HCT116 (cell line): ENCODE measurements at regions not wholly inside any gene's neighbourhood (a gene's known extent, or its start where the extent isn't known, plus 50 kb on each side); places are given as distances from the start of the nearest gene placed in this dataset.

ENCODE experiments used
- ATAC-seq: fragments of 200-7000 bp; cut with Tn5 transposase; 2 replicates; pipeline ENCODE4 v1.9.1; 2020; ENCODE audit warnings: mild to moderate bottlenecking, moderate library complexity
- BruUV-seq: library from RNA; stranded (reverse); fragments of 400-500 nt; replicated peaks from 2 replicates; lab custom pipeline; 2021; lab: Mats Ljungman, UMichigan
- CTCF ChIA-PET: fragments of 300-600 bp; sonication (Branson Sonifier 250); formaldehyde crosslinking; loops from one replicate; lab custom pipeline; 2021; ENCODE audit warnings: antibody characterized with exemption; lab: Charles Lee
- POLR2A ChIA-PET: fragments of 300-600, 350-600 bp; sonication (Branson Sonifier 250); formaldehyde crosslinking; loops from one replicate; lab custom pipeline; 2021; ENCODE audit warnings: antibody characterized with exemption; lab: Charles Lee
- RAD21 ChIA-PET, 2 experiments: fragments of 300-600 bp; sonication (Branson Sonifier 250); formaldehyde crosslinking; loops; one replicate each; lab custom pipeline; 2023; ENCODE audit warnings: low total read pairs in 2 of 2; ENCODE audit not compliant: uncharacterized antibody in 2 of 2, unreplicated experiment in 2 of 2, low non-redundant PET in 1 of 2; lab: Charles Lee
- DNase-seq: peaks from one replicate; pipeline ENCODE4 v3.0.0-alpha.2; 2010; ENCODE audit warnings: low read depth, low spot score
- H2AFZ ChIP-seq: fragments of 200-600 bp; shearing (Covaris generic), sonication (generic); 2 replicates; pipeline ENCODE4 v1.6.1; 2017; ENCODE audit warnings: low read depth, mixed run types, mixed read lengths, antibody characterized with exemption, low read length; ENCODE audit not compliant: poor library complexity, severe bottlenecking
- H3K27ac ChIP-seq: 2 replicates; pipeline ENCODE4 v1.5.1; 2012; ENCODE audit warnings: low read depth, low read length
- H3K27me3 ChIP-seq: fragments of 200-600 bp; sonication (generic); 2 replicates; pipeline ENCODE4 v1.6.1; 2016; ENCODE audit warnings: mixed run types, low read length, mixed read lengths; ENCODE audit not compliant: insufficient read depth
- H3K36me3 ChIP-seq, 2 experiments: fragments of 200-500 bp in 1 of 2; fragments of 200-600 bp in 1 of 2; sonication (Bioruptor generic) in 1 of 2; sonication (generic) in 1 of 2; 2 replicates each; pipeline versions ENCODE4 v1.5.1 to v1.6.1; 2014 to 2016; ENCODE audit warnings: low read length in 2 of 2, inconsistent platforms in 1 of 2, mixed read lengths in 1 of 2, mixed run types in 1 of 2; ENCODE audit not compliant: insufficient read depth in 2 of 2, control insufficient read depth in 1 of 2
- H3K4me1 ChIP-seq, 2 experiments: fragments of 200-600 bp in 1 of 2; sonication (generic) in 1 of 2; 2 replicates each; pipeline versions ENCODE4 v1.5.1 to v1.6.1; 2012 to 2017; ENCODE audit warnings: low read length in 2 of 2, inconsistent platforms in 1 of 2, mild to moderate bottlenecking in 1 of 2, mixed read lengths in 1 of 2, mixed run types in 1 of 2, moderate library complexity in 1 of 2; ENCODE audit not compliant: insufficient read depth in 2 of 2, control insufficient read depth in 1 of 2
- H3K4me2 ChIP-seq: fragments of 200-600 bp; sonication (generic); 2 replicates; pipeline ENCODE4 v1.6.1; 2017; ENCODE audit warnings: mixed run types, low read length, mixed read lengths
- H3K4me3 ChIP-seq, 2 experiments: fragments of 200-600 bp in 1 of 2; sonication (generic) in 1 of 2; replicated peaks in 1 of 2; 2 replicates each; pipeline ENCODE4 v1.5.1; 2011 to 2016; ENCODE audit warnings: low read length in 2 of 2, control low read depth in 1 of 2, low read depth in 1 of 2, mild to moderate bottlenecking in 1 of 2, mixed read lengths in 1 of 2, mixed run types in 1 of 2
- H3K79me2 ChIP-seq: fragments of 200-600 bp; sonication (generic); 2 replicates; pipeline ENCODE4 v1.6.1; 2017; ENCODE audit warnings: mild to moderate bottlenecking, mixed run types, low read length, moderate library complexity, mixed read lengths; ENCODE audit not compliant: insufficient read depth
- H3K9ac ChIP-seq: fragments of 200-600 bp; sonication (generic); 2 replicates; pipeline ENCODE4 v1.6.1; 2016; ENCODE audit warnings: low read length, mixed read lengths
- H3K9me2 ChIP-seq: fragments of 200-600 bp; sonication (generic), shearing (Covaris generic); 2 replicates; pipeline ENCODE4 v1.6.1; 2017; ENCODE audit warnings: mixed run types, mild to moderate bottlenecking, moderate library complexity; ENCODE audit not compliant: insufficient read depth
- H3K9me3 ChIP-seq, 2 experiments: fragments of 200-500 bp in 1 of 2; fragments of 200-600 bp in 1 of 2; sonication (Bioruptor generic) in 1 of 2; sonication (generic) in 1 of 2; 2 replicates each; pipeline ENCODE4 v1.6.1; 2014 to 2017; ENCODE audit warnings: low read length in 2 of 2, mixed read lengths in 2 of 2, inconsistent platforms in 1 of 2, low read depth in 1 of 2, mild to moderate bottlenecking in 1 of 2, mixed run types in 1 of 2, moderate library complexity in 1 of 2; ENCODE audit not compliant: control insufficient read depth in 1 of 2, insufficient read depth in 1 of 2
- H4K20me1 ChIP-seq: fragments of 200-600 bp; sonication (generic), shearing (Covaris generic); 2 replicates; pipeline ENCODE4 v1.6.1; 2017; ENCODE audit warnings: mixed run types, mild to moderate bottlenecking, moderate library complexity; ENCODE audit not compliant: insufficient read depth
- ATF3 ChIP-seq: IDR thresholded peaks from 2 replicates; pipeline ENCODE4 v1.6.1; 2012
- CBX3 ChIP-seq: IDR thresholded peaks from 2 replicates; pipeline ENCODE4 v1.6.1; 2012; ENCODE audit warnings: low read depth
- CEBPB ChIP-seq: IDR thresholded peaks from 2 replicates; pipeline ENCODE4 v1.6.1; 2012; ENCODE audit warnings: low read depth
- ELF1 ChIP-seq: IDR thresholded peaks from 2 replicates; pipeline ENCODE4 v1.6.1; 2012; ENCODE audit warnings: low read depth, borderline replicate concordance
- EZH2 ChIP-seq: fragments of 200-600 bp; sonication (generic); IDR thresholded peaks from 2 replicates; pipeline ENCODE4 v1.6.1; 2017; ENCODE audit warnings: antibody characterized with exemption, mixed run types
- RAD21 ChIP-seq: IDR thresholded peaks from 2 replicates; pipeline ENCODE4 v1.6.1; 2012; ENCODE audit warnings: low read depth, mild to moderate bottlenecking
- SP1 ChIP-seq: IDR thresholded peaks from 2 replicates; pipeline ENCODE4 v1.6.1; 2012; ENCODE audit warnings: low read depth
- SRF ChIP-seq: IDR thresholded peaks from 2 replicates; pipeline ENCODE4 v1.6.1; 2012; ENCODE audit warnings: low read depth
- TCF7L2 ChIP-seq: IDR thresholded peaks from 2 replicates; pipeline ENCODE4 v1.7.0; 2011; ENCODE audit warnings: borderline replicate concordance, inconsistent platforms; ENCODE audit not compliant: insufficient read depth, insufficient read length; ENCODE audit errors: extremely low read depth
- YY1 ChIP-seq: IDR thresholded peaks from 2 replicates; pipeline ENCODE4 v1.6.1; 2011; ENCODE audit warnings: low read length, low read depth, moderate library complexity, mild to moderate bottlenecking; ENCODE audit not compliant: insufficient replicate concordance; ENCODE audit errors: extremely low read depth
- ZFX ChIP-seq: fragments of 450-650 bp; IDR thresholded peaks from 2 replicates; pipeline ENCODE4 v1.6.1; 2017
- ZNF274 ChIP-seq: fragments of 200-500 bp; sonication (Bioruptor generic); IDR thresholded peaks from 2 replicates; pipeline ENCODE4 v1.6.1; 2014; ENCODE audit warnings: mild to moderate bottlenecking, low read depth, low read length, inconsistent platforms
- intact Hi-C: fragments of 100-400 bp; cut with micrococcal nuclease; formaldehyde crosslinking; loops from 2 replicates; pipeline ENCODE4 v1.10.0; 2022
- TF ChIP-seq, protein P1 (sequence below): IDR thresholded peaks from 2 replicates; pipeline ENCODE4 v1.6.1; 2011; ENCODE audit warnings: mild to moderate bottlenecking, low read length, moderate library complexity; ENCODE audit not compliant: insufficient replicate concordance; ENCODE audit errors: extremely low read depth

GRCh38 chr2:78237704-78238103, 715.5 kb upstream of the LRRTM4 start (continued):
- TF ChIP-seq ZFX = no peak

GRCh38 chr2:78245394-78246135, 723.4 kb upstream of the LRRTM4 start:
- no peaks in the 10 kb centered on the region for H3K9me2 ChIP-seq
- no peaks in the 10 kb centered on the region for H3K79me2 ChIP-seq
- BruUV-seq = no TSS peak
- ChIA-PET RAD21 (no interaction called here), POLR2A (no interaction called here), CTCF (no interaction called here)
- intact Hi-C loops = no loop called here
- no peak overlapping the region for H3K4me3 ChIP-seq
- ATAC-seq (no peak), DNase-seq (no peak)
- H3K4me2 ChIP-seq = no peak overlapping the region
- H2AFZ ChIP-seq = no peak overlapping the region
- peaks cover 6 to 7% of the 10 kb centered on the region in 2 experiments; a peak in 2 of 4 replicates for H3K9me3 ChIP-seq
- no peak overlapping the region for H3K9ac ChIP-seq
- H3K4me1 ChIP-seq = no peaks in the 10 kb centered on the region
- H4K20me1 ChIP-seq = no peaks in the 10 kb centered on the region
- TF ChIP-seq ZFX (no peak), RAD21 (no peak), TCF7L2 (no peak), EZH2 (no peak), YY1 (no peak), ATF3 (no peak), SRF (no peak), ZNF274 (no peak)
- H3K27ac ChIP-seq = no peak overlapping the region
- no peaks in the 10 kb centered on the region for H3K36me3 ChIP-seq
- H3K27me3 ChIP-seq = no peaks in the 10 kb centered on the region

DNA sequence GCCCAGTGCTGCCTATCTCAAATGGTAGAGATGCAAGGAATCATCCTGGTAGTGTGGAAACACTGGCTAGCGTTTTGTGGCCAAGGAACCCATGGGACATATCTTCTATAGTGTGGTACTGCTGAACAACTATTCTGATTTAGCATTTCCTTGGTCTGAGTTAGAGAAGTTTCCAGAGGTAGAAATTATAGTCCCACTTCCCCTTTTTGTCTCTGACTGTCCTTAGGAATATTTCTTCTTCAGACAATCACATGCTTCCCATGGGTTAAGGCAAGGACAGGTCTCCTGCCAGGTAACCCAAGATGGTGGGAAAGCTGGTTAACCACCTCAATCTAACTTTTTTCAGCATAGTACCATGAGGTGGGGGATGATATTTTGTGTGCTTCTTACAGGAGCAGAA, 729.5 kb upstream of the LRRTM4 start:
- no peak overlapping the region for H3K9ac ChIP-seq
- no peaks in the 10 kb centered on the region for H3K9me2 ChIP-seq
- RAD21 ChIA-PET = no interaction called here
- no peak overlapping the region for H3K27ac ChIP-seq
- no peak for ATAC-seq
- no TSS peak for BruUV-seq
- CTCF ChIA-PET = no interaction called here
- peaks cover 6 to 25% of the 10 kb centered on the region in 2 experiments; a peak in 2 of 4 replicates for H3K9me3 ChIP-seq
- no peaks in the 10 kb centered on the region for H3K4me1 ChIP-seq
- POLR2A ChIA-PET = no interaction called here
- DNase-seq = no peak
- no peak overlapping the region for H3K4me2 ChIP-seq
- no peak overlapping the region for H3K4me3 ChIP-seq
- no peaks in the 10 kb centered on the region for H3K36me3 ChIP-seq
- intact Hi-C loops = no loop called here
- no peak for TF ChIP-seq SRF
- TF ChIP-seq EZH2 = no peak
- TF ChIP-seq YY1 = no peak
- TF ChIP-seq CBX3 = no peak
- TF ChIP-seq ELF1 = no peak
- no peak for TF ChIP-seq RAD21
- no peak for TF ChIP-seq CEBPB
- TF ChIP-seq ZNF274 = no peak
- TF ChIP-seq SP1 = no peak
- TF ChIP-seq ATF3 = no peak
- TF ChIP-seq, protein P1, sequence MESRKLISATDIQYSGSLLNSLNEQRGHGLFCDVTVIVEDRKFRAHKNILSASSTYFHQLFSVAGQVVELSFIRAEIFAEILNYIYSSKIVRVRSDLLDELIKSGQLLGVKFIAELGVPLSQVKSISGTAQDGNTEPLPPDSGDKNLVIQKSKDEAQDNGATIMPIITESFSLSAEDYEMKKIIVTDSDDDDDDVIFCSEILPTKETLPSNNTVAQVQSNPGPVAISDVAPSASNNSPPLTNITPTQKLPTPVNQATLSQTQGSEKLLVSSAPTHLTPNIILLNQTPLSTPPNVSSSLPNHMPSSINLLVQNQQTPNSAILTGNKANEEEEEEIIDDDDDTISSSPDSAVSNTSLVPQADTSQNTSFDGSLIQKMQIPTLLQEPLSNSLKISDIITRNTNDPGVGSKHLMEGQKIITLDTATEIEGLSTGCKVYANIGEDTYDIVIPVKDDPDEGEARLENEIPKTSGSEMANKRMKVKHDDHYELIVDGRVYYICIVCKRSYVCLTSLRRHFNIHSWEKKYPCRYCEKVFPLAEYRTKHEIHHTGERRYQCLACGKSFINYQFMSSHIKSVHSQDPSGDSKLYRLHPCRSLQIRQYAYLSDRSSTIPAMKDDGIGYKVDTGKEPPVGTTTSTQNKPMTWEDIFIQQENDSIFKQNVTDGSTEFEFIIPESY = no peak
- no peaks in the 10 kb centered on the region for H4K20me1 ChIP-seq
- H3K27me3 ChIP-seq = no peaks in the 10 kb centered on the region
- no peaks in the 10 kb centered on the region for H3K79me2 ChIP-seq
- no peak overlapping the region for H2AFZ ChIP-seq
